Activated naive CD4-positive, alpha-beta T cell (primary cell): ENCODE measurements at regions not wholly inside any gene's neighbourhood (a gene's known extent, or its start where the extent isn't known, plus 50 kb on each side); places are given as distances from the start of the nearest gene placed in this dataset.

Experiments used
- DNase-seq, 4 experiments: peaks; one replicate each; lab custom pipeline; 2025; lab: John Stamatoyannopoulos, UW

GRCh38 chr15:58271410-58271809 is 133.2 kb downstream of the AQP9 start:
- no peak for DNase-seq

- DNase-seq: no peak
Measured at GRCh38 chr15:58273104-58273503, 134.9 kb downstream of the AQP9 start.

- DNase-seq: no peak
Measured at GRCh38 chr15:58274885-58275284, 136.7 kb downstream of the AQP9 start.

DNA sequence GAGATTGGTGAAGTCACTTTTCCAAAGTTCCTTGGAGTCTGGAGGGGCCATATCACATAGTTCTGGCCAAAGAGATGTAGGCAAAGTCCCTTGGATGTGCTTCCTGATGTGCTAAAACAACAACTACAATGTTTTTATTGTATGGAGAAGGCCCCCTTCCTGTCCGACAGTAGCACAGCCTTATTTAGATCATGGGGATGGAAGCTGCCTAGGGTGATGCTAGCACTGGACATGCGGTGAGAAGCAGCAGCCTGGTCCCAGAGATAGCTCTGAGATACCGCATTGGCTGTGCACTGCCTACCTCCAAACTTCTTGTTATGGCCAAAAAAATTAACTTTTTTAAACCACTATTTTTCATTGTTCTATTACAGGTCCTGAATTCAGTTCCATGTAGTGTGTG is 137.6 kb downstream of the AQP9 start:
- no peak for DNase-seq

DNA sequence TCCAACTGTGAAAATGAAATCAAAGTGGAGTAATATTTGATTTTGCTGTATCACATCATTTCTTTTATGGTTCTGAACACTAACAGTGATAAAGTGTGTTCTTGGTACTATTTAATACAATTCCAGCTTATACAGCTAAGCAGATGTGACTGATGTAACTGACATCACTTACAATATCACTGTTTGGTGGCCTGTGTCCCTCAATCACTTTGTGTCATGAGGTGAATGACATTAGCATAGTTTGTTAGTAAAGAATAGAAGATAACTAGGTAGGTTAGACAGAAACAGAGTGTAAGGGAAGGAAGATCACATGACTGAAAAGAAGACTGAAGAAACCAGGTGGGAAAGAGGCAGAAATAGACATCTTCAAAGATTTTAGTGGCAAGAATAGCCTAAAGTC is 138.7 kb downstream of the AQP9 start:
- no peak for DNase-seq

- no peak for DNase-seq
Measured at GRCh38 chr15:58277333-58277732, 139.2 kb downstream of the AQP9 start.

GRCh38 chr15:58279106-58279505 is 140.9 kb downstream of the AQP9 start:
- DNase-seq: no peak

- no peak for DNase-seq
Measured at GRCh38 chr15:58279654-58280053, 141.5 kb downstream of the AQP9 start.

GRCh38 chr15:58282060-58282708 is 144.0 kb downstream of the AQP9 start:
- no peak for DNase-seq

- no peak for DNase-seq
Measured at GRCh38 chr15:58283302-58283701, 145.1 kb downstream of the AQP9 start.

DNA sequence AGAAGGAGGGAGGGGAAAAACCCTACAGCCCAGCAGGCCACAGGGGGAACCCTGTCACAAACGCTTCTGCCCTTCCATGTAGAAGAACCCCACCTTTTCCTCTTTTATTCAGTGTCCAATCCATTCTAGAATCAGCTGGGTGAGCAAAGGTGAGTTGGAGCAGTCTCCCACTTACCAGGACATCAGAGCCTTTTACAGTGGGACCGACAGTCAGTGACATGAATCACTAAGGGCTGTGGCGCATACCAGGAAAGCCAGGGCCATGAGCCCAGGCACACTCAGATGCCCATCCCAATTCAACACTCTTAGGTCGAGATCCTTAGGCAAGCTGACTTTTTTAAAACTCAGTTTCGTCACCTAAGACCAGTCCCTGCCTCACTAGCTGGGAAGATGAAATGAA is 146.1 kb downstream of the AQP9 start:
- DNase-seq: no peak

- no peak for DNase-seq
Measured at GRCh38 chr15:58285212-58285920, 146.4 kb upstream of the LIPC start.

- no peak for DNase-seq
Measured at GRCh38 chr15:58285921-58286278, 145.9 kb upstream of the LIPC start.

GRCh38 chr15:58286523-58286922 is 145.3 kb upstream of the LIPC start:
- no peak for DNase-seq

DNA sequence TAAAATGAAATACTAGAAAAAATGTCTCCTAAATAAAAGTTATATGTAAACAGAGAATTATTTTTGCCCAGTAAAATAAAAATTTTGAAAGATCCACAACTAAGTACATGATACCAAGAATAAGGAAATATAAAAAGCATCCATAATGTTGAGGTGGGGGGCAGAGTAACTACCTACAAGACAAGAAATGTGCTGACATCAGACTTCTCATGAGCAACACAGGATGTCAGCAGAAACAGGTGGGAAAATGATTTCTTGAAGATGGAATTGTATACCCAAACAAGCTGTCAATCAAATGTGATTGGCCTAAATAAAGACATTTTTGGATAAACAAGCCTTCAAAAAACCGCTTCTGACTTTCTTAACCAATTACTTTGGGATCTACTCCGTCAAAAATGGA is 143.9 kb upstream of the LIPC start:
- no peak for DNase-seq

DNA sequence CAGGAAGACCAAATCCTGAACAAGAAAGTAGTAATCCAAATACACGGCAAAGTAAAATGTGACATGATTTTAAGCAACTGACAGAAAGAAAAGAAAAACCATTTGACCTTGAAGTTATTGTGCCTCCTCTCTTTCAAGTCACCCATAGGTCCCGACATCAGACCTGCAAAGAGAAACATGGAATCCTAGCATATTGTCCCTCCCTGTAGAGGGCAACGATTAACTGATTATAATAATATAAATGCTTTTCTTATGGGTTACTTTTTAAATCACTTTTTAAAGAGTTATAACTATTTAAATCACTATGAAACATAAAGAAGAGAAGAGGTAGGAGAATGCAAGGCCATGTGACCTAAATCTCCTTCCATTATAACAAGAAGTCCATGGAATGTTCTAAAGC is 143.2 kb upstream of the LIPC start:
- no peak for DNase-seq

- DNase-seq: no peak
Measured at GRCh38 chr15:58291848-58292247, 139.9 kb upstream of the LIPC start.

- no peak for DNase-seq
Measured at GRCh38 chr15:58292751-58293175, 139.0 kb upstream of the LIPC start.

DNA sequence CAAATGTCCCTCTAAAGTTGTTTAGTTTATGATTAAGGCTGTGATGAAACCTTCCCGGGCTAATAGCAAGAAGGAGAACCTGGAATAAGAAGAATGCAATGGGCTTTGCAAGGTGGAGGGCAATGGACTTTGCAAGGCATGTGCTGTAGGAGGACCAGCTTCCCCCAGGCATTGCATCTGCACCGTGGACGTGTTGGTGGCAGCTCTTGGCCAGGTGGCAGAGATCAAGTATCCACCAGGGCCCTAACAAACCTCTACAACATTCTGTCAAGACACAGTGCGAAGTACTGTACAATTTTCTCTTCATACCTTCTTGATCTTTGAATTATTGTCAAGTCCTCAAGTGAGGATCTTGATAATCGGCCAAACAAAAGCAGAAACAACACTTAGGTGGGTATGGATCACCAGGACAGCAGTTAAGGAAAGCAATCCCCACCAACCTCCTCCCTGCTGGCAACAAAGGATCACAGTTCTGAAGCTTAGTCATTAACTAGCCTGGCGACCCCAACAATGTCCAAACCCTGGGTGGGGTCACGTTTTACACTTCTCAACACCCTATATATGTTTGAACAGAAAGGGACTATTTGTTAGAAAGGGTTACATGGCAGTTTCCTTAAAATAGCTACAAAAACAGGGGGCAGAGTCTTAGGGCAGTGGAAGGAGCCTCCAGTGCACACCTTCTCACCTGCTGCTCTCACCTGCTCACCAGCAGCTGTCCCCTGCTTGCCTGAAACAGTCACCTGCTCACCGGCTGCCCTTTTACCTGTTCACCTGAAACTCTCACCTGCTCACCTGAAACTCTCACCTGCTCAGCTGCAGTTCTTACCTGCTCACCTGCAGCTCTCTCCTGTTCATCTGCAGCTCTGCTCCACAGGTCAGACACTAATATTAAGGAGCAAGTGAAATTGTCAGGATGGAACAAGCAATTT is 137.9 kb upstream of the LIPC start:
- no peak for DNase-seq

- no peak for DNase-seq
Measured at GRCh38 chr15:58294681-58295254, 137.0 kb upstream of the LIPC start.

DNA sequence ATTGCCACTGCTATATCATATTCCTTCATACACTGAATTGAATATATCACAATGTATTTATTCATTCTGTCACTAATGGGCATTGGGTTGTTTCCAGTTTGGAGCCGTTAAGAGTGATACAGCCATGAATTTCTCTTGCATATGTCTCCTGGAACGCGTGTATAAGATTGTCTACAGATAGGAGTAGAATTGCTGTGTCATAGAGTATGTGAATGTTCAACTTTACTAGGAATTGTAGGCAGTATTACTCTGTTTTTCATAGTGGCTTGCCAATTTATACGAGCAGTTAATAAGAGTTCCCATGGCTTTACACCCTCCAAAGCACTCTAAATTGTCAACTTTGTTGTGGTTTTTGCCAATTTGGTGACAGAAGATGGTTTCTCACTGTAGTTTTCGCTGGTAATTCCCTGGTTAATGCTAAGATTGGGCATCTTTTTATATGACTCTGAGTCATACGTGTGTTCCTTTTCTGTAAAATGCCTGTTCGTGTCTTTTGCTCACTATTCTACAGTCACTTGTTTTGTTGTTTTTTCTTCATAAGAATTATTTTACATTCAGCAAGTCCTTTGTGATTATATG is 136.1 kb upstream of the LIPC start:
- no peak for DNase-seq

DNA sequence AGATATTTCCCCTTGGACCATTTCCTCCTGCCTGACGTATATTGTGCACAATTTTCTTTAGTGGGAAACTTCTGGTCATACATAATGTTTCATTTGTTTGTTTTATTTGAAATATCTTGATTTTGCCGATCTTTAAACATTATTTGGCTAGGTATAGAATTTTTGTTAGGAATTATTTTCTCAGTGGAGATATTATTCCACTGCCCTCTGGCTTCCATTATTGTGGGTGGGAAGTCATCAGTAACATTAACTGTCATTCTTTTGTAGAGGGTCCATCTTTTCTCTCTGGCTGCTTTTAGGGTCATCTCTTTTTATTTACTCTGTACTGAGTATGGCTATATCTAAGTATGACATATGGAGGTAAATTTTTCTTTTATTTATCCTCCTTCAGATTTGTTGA is 135.5 kb upstream of the LIPC start:
- DNase-seq: no peak
